Kidney epithelial cell (primary cell): ENCODE measurements at regions not wholly inside any gene's neighbourhood (a gene's known extent, or its start where the extent isn't known, plus 50 kb on each side); places are given as distances from the start of the nearest gene placed in this dataset.
"Not testable (repeated sequence)": the region's sequence is repeated elsewhere in the genome, so short reads cannot be mapped to it uniquely, and the experiment has no call there.

Experiments
- DNase-seq: peaks from one replicate; pipeline ENCODE4 v3.0.0-alpha.2; 2010; ENCODE audit warnings: low read depth
- H3K27me3 ChIP-seq: 2 replicates; pipeline ENCODE4 v1.6.0; 2011; ENCODE audit warnings: low read length; ENCODE audit not compliant: control insufficient read depth, insufficient read depth
- H3K36me3 ChIP-seq: 2 replicates; pipeline ENCODE4 v1.5.1; 2011; ENCODE audit warnings: low read length; ENCODE audit not compliant: control insufficient read depth, insufficient read depth
- H3K4me3 ChIP-seq: 2 replicates; pipeline ENCODE4 v1.5.1; 2011; ENCODE audit warnings: low read depth, mild to moderate bottlenecking, control low read depth, low read length
- CTCF ChIP-seq: IDR thresholded peaks from 2 replicates; pipeline ENCODE4 v1.5.1; 2011; ENCODE audit warnings: mild to moderate bottlenecking, moderate library complexity, low read length, control low read depth, inconsistent platforms; ENCODE audit not compliant: insufficient read depth, poor library complexity, severe bottlenecking

- TF ChIP-seq CTCF, result no peak
- Histone ChIP-seq H3K4me3 (no peak overlapping the region), H3K36me3 (no peaks in the 10 kb centered on the region), H3K27me3 (no peaks in the 10 kb centered on the region)
- DNase-seq, result no peak
Measured at GRCh38 chr4:75135068-75135825, 202.3 kb downstream of the PARM1 start.

- H3K27me3 ChIP-seq, H3K4me3 ChIP-seq, DNase-seq, H3K36me3 ChIP-seq: not testable (repeated sequence)
Measured at GRCh38 chr4:75126870-75127269, 194.0 kb downstream of the PARM1 start.

- TF ChIP-seq CTCF, result no peak
- H3K27me3 ChIP-seq, result no peaks in the 10 kb centered on the region
- no peak for DNase-seq
- H3K36me3 ChIP-seq, result no peaks in the 10 kb centered on the region
- no peak overlapping the region for H3K4me3 ChIP-seq
Measured at GRCh38 chr4:75126058-75126457, 193.1 kb downstream of the PARM1 start.

DNA sequence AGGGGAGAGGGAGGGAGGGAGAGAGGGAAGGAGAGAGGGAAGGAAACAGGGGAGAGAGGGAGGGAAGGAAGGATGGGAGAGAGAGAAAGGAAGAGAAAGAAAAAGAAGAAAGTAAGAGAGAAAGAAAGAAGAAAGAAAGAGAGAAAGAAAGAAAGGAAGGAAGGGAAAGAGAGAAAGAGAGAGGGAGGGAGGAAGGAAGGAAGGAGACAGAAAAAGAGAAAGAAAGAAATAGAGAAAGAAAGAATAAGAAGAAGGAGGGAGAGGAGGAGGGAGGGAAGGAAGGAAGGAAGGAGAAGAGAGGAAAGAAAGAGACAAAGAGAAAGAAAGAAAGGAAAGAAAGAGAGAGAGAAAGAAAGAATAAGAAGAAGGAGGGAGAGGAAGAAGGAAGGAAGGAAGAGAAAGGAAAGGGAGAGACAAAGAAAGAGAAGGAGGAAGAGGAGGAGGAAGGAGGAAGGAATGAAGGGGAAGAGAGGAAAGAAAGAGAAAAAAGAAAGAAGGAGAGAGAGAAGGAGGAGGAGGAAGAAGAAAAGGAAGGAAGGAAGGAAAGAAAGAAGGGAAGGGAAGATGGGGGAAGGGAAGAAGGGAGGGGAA, 189.6 kb downstream of the PARM1 start:
- H3K4me3 ChIP-seq, result no peak overlapping the region
- no peak for DNase-seq
- TF ChIP-seq CTCF, result no peak
- no peaks in the 10 kb centered on the region for H3K27me3 ChIP-seq
- H3K36me3 ChIP-seq, result no peaks in the 10 kb centered on the region

- no peak for DNase-seq
- no peaks in the 10 kb centered on the region for H3K36me3 ChIP-seq
- no peak for TF ChIP-seq CTCF
- no peak overlapping the region for H3K4me3 ChIP-seq
- H3K27me3 ChIP-seq, result no peaks in the 10 kb centered on the region
Measured at GRCh38 chr4:75118739-75119138, 185.8 kb downstream of the PARM1 start.

DNA sequence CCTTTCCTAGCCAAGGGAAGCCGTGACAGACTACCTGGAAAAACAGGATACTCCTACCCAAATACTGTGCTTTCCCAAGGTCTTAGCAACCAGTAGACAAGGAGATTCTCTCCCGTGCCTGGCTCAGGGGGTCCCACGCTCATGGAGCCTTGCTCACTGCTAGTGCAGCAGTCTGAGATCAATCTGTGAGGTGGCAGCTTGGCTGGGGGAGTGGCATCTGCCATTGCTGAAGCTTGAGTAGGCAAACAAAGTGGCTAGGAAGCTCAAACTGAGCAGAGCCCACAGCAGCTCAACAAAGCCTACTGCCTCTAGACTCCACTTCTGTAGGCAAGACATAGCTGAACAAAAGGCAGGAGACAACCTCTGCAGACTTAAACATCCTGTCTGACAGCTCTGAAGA, 177.1 kb downstream of the PARM1 start:
- no peak for TF ChIP-seq CTCF
- H3K36me3 ChIP-seq, result no peaks in the 10 kb centered on the region
- no peak overlapping the region for H3K4me3 ChIP-seq
- no peaks in the 10 kb centered on the region for H3K27me3 ChIP-seq
- no peak for DNase-seq
